ENCODE measurements at regions not wholly inside any gene's neighbourhood (a gene's known extent, or its start where the extent isn't known, plus 50 kb on each side); places are given as distances from the start of the nearest gene placed in this dataset.

DNA sequence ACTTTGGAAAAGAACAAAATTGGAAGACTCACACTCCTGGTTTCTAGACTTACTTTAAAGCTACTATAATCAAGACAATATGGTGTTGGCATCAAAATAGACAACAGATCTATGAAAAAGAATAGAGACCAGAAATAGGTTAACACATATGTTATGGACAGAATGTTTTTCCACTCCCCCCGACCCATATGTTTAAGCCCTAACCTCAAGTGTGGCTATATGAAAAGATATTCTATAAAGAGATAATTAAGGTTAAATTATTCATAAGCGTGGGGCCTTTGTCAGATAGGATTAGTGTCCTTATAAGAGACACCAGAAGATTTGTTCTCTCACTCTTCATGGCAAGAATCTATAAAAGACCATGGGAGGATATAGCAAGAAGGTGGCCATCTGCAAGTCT lies 440.0 kb downstream of the AASDHPPT start:
- ChIA-PET POLR2A (no interaction called here), CTCF (no interaction called here)
- no peaks in the 10 kb centered on the region for H3K9me3 ChIP-seq (replicated peaks; ENCODE audit: control insufficient read depth, insufficient read depth, low read length)
- no peaks in the 10 kb centered on the region for H3K27me3 ChIP-seq (ENCODE audit: control insufficient read depth in 2 of 2, insufficient read depth in 2 of 2, low read length in 2 of 2)
- DNase-seq (ENCODE audit: low read depth, low spot score) (no peak), FAIRE-seq (no peak)
- BruUV-seq (replicated peaks) = no TSS peak
- no peak overlapping the region for H2AFZ ChIP-seq (ENCODE audit: low read depth, low read length)
- H3K4me3 ChIP-seq (replicated peaks in 1 of 3; ENCODE audit: insufficient read depth in 1 of 3, low read depth in 1 of 3, low read length in 3 of 3) = no peak overlapping the region
- no peaks in the 10 kb centered on the region for H3K79me2 ChIP-seq (ENCODE audit: control insufficient read depth, insufficient read depth, low read length)
- no peaks in the 10 kb centered on the region for H3K4me1 ChIP-seq (ENCODE audit: control insufficient read depth, extremely low read depth, insufficient read depth, low read length)
- no peak for TF ChIP-seq EZH2 (IDR thresholded peaks at IDR 0.05; ENCODE audit: borderline replicate concordance, low read depth, low read length, severe bottlenecking)
- no peak for TF ChIP-seq POLR2AphosphoS5 (IDR thresholded peaks at IDR 0.05; ENCODE audit: insufficient read depth, low read depth, low read length)
- no peak for TF ChIP-seq MYC (IDR thresholded peaks at IDR 0.05; ENCODE audit: low read depth, low read length)
- no peak for TF ChIP-seq POLR2A (IDR thresholded peaks at IDR 0.05; ENCODE audit: low read depth, low read length)
- no peak for TF ChIP-seq JUN (IDR thresholded peaks at IDR 0.05; ENCODE audit: borderline replicate concordance, insufficient read depth, insufficient read length, low read depth)
- TF ChIP-seq, protein P1, sequence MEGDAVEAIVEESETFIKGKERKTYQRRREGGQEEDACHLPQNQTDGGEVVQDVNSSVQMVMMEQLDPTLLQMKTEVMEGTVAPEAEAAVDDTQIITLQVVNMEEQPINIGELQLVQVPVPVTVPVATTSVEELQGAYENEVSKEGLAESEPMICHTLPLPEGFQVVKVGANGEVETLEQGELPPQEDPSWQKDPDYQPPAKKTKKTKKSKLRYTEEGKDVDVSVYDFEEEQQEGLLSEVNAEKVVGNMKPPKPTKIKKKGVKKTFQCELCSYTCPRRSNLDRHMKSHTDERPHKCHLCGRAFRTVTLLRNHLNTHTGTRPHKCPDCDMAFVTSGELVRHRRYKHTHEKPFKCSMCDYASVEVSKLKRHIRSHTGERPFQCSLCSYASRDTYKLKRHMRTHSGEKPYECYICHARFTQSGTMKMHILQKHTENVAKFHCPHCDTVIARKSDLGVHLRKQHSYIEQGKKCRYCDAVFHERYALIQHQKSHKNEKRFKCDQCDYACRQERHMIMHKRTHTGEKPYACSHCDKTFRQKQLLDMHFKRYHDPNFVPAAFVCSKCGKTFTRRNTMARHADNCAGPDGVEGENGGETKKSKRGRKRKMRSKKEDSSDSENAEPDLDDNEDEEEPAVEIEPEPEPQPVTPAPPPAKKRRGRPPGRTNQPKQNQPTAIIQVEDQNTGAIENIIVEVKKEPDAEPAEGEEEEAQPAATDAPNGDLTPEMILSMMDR (IDR thresholded peaks at IDR 0.05; ENCODE audit: extremely low read depth in 1 of 2, insufficient read depth in 1 of 2, low read depth in 1 of 2, low read length in 2 of 2) = no peak
- TF ChIP-seq, protein P2, sequence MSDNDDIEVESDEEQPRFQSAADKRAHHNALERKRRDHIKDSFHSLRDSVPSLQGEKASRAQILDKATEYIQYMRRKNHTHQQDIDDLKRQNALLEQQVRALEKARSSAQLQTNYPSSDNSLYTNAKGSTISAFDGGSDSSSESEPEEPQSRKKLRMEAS (IDR thresholded peaks at IDR 0.05; ENCODE audit: insufficient read depth, insufficient read length) = no peak
- dilution Hi-C loops (cut with MboI; ENCODE audit: extremely low pct_ligation_motif_present, low sequenced_read_pairs) = no loop called here
- intact Hi-C loops (cut with micrococcal nuclease) = no loop called here
- no peak overlapping the region for H3K9ac ChIP-seq (replicated peaks; ENCODE audit: extremely low read depth, insufficient read depth, low read length)
- no peak overlapping the region for H3K4me2 ChIP-seq (ENCODE audit: insufficient read depth, low read length)
- H3K27ac ChIP-seq (ENCODE audit: insufficient read depth, low read depth, low read length) = no peak overlapping the region
- no peaks in the 10 kb centered on the region for H4K20me1 ChIP-seq (replicated peaks; ENCODE audit: control insufficient read depth, extremely low read depth, insufficient read depth, low read length)
- H3K36me3 ChIP-seq (ENCODE audit: control insufficient read depth in 2 of 2, extremely low read depth in 1 of 2, insufficient read depth in 2 of 2, low read length in 2 of 2) = no peaks in the 10 kb centered on the region
- no peaks in the 10 kb centered on the region for H3K9me1 ChIP-seq (replicated peaks; ENCODE audit: control insufficient read depth, extremely low read depth, insufficient read depth, low read length)

All from endothelial cell of umbilical vein (primary cell).